ENCODE measurements at regions not wholly inside any gene's neighbourhood (a gene's known extent, or its start where the extent isn't known, plus 50 kb on each side); places are given as distances from the start of the nearest gene placed in this dataset.

DNA sequence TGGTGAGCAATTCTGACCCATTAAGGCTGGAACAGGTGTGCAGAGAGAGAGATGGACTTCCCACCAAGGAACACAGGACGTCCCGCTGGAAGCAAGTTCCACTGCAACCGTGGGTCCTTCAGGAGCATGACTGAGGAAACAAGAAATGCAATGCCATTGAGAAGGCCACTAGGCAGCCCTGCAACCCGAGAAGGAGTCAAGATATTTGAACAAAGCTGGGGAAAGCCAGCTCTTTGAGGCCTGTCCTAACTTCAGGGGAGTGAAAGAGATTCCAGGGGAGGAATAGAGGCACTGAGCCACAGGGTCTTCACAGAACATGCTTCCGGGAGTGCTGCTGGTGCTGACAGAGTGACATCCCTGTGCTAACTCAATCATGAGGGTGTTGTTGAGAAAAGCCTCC is 153.8 kb upstream of the ZNF236 start:
- no TSS peak for BruUV-seq (replicated peaks)
- dilution Hi-C loops (cut with MboI; ENCODE audit: extremely low pct_ligation_motif_present, low sequenced_read_pairs) (no loop called here), intact Hi-C loops (cut with micrococcal nuclease) (no loop called here)
- ChIA-PET POLR2A (no interaction called here), CTCF (interaction anchor here (1.1 kb wide), 1 partner anchor 41 kb away, joined by 7 read pairs; no protein-coding TSS in a partner anchor)
- Histone ChIP-seq H3K27ac (ENCODE audit: insufficient read depth, low read depth, low read length) (no peak overlapping the region), H2AFZ (ENCODE audit: low read depth, low read length) (no peak overlapping the region), H3K36me3 (ENCODE audit: control insufficient read depth in 2 of 2, extremely low read depth in 1 of 2, insufficient read depth in 2 of 2, low read length in 2 of 2) (no peaks in the 10 kb centered on the region), H3K9me1 (replicated peaks; ENCODE audit: control insufficient read depth, extremely low read depth, insufficient read depth, low read length) (no peaks in the 10 kb centered on the region), H3K9ac (replicated peaks; ENCODE audit: extremely low read depth, insufficient read depth, low read length) (no peak overlapping the region), H3K4me2 (ENCODE audit: insufficient read depth, low read length) (no peak overlapping the region), H3K4me1 (ENCODE audit: control insufficient read depth, extremely low read depth, insufficient read depth, low read length) (no peaks in the 10 kb centered on the region), H3K27me3 (ENCODE audit: control insufficient read depth in 2 of 2, insufficient read depth in 2 of 2, low read length in 2 of 2) (no peaks in the 10 kb centered on the region), H3K4me3 (replicated peaks in 1 of 3; ENCODE audit: insufficient read depth in 1 of 3, low read depth in 1 of 3, low read length in 3 of 3) (no peak overlapping the region), H3K9me3 (replicated peaks; ENCODE audit: control insufficient read depth, insufficient read depth, low read length) (no peaks in the 10 kb centered on the region), H3K79me2 (ENCODE audit: control insufficient read depth, insufficient read depth, low read length) (no peaks in the 10 kb centered on the region), H4K20me1 (replicated peaks; ENCODE audit: control insufficient read depth, extremely low read depth, insufficient read depth, low read length) (no peaks in the 10 kb centered on the region)
- DNase-seq (ENCODE audit: low read depth, low spot score) (no peak), FAIRE-seq (no peak)
- TF ChIP-seq POLR2AphosphoS5 (IDR thresholded peaks at IDR 0.05; ENCODE audit: insufficient read depth, low read depth, low read length) (no peak), JUN (IDR thresholded peaks at IDR 0.05; ENCODE audit: borderline replicate concordance, insufficient read depth, insufficient read length, low read depth) (no peak), GATA2 (IDR thresholded peaks at IDR 0.05; ENCODE audit: insufficient read depth, insufficient read length, low read depth, low read length) (no peak), EZH2 (IDR thresholded peaks at IDR 0.05; ENCODE audit: borderline replicate concordance, low read depth, low read length, severe bottlenecking) (no peak), POLR2A (IDR thresholded peaks at IDR 0.05; ENCODE audit: low read depth, low read length) (no peak), MYC (IDR thresholded peaks at IDR 0.05; ENCODE audit: low read depth, low read length) (no peak), FOS (IDR thresholded peaks at IDR 0.05; ENCODE audit: borderline replicate concordance, insufficient read depth, low read length) (no peak)
- TF ChIP-seq, protein P1, sequence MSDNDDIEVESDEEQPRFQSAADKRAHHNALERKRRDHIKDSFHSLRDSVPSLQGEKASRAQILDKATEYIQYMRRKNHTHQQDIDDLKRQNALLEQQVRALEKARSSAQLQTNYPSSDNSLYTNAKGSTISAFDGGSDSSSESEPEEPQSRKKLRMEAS (IDR thresholded peaks at IDR 0.05; ENCODE audit: insufficient read depth, insufficient read length) = no peak
- TF ChIP-seq, protein P2, sequence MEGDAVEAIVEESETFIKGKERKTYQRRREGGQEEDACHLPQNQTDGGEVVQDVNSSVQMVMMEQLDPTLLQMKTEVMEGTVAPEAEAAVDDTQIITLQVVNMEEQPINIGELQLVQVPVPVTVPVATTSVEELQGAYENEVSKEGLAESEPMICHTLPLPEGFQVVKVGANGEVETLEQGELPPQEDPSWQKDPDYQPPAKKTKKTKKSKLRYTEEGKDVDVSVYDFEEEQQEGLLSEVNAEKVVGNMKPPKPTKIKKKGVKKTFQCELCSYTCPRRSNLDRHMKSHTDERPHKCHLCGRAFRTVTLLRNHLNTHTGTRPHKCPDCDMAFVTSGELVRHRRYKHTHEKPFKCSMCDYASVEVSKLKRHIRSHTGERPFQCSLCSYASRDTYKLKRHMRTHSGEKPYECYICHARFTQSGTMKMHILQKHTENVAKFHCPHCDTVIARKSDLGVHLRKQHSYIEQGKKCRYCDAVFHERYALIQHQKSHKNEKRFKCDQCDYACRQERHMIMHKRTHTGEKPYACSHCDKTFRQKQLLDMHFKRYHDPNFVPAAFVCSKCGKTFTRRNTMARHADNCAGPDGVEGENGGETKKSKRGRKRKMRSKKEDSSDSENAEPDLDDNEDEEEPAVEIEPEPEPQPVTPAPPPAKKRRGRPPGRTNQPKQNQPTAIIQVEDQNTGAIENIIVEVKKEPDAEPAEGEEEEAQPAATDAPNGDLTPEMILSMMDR (IDR thresholded peaks at IDR 0.05; ENCODE audit: extremely low read depth in 1 of 2, insufficient read depth in 1 of 2, low read depth in 1 of 2, low read length in 2 of 2) = no peak
